22Rv1 (cell line): ENCODE measurements at regions not wholly inside any gene's neighbourhood (a gene's known extent, or its start where the extent isn't known, plus 50 kb on each side); places are given as distances from the start of the nearest gene placed in this dataset.

ENCODE experiments used
- CTCF ChIP-seq: fragments of 450-650 bp; IDR thresholded peaks from 2 replicates; pipeline ENCODE4 v1.5.1; 2017; ENCODE audit warnings: mild to moderate bottlenecking
- ZFX ChIP-seq: fragments of 450-650 bp; IDR thresholded peaks from 2 replicates; pipeline ENCODE4 v1.6.1; 2017; ENCODE audit warnings: antibody characterized with exemption, borderline replicate concordance

- TF ChIP-seq CTCF (no peak), ZFX (no peak)
Measured at GRCh38 chr11:91382946-91383345, 841.7 kb upstream of the FAT3 start.
